ENCODE measurements at regions not wholly inside any gene's neighbourhood (a gene's known extent, or its start where the extent isn't known, plus 50 kb on each side); places are given as distances from the start of the nearest gene placed in this dataset.
"Not testable (repeated sequence)": the region's sequence is repeated elsewhere in the genome, so short reads cannot be mapped to it uniquely, and the experiment has no call there.

DNA sequence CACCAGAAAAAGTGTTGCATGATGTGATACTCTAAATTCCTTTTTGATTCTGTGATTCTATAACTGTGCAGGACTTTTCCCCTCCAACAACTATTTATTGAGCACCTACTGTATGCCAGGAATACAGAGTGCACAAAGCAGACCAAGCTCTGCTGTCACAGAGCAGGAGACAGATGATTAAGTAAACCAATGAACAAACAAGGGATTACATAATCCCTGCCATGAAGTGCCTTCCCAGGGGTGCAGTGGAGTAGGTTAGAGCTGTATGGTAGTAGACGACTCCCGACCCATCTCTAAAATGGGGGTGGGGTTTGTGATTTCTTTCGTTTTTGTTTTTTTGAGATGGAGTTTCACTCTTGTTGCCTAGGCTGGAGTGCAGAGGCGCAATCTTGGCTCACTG lies 213.9 kb downstream of the TBX5 start:
- DNase-seq: no peak

DNA sequence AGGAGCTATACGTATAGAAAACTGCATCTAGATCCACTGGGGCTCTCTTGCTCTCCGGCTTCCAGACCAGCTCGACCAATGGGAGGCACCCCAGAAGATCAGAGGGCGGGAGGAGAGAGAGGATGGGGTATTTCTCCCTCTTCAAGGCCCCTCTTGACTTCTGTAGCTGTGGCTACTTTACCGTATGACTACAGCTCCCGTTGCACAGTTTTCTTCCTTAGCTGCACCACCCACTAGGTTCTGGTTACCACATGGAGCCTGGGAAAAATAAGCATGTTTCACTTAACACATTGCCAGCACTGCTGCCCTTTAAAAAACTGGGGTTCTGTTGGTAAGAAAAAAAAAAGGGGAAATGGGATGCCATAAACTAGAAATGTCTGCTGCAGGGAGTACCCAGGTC lies 214.4 kb downstream of the TBX5 start:
- no peak for DNase-seq

DNA sequence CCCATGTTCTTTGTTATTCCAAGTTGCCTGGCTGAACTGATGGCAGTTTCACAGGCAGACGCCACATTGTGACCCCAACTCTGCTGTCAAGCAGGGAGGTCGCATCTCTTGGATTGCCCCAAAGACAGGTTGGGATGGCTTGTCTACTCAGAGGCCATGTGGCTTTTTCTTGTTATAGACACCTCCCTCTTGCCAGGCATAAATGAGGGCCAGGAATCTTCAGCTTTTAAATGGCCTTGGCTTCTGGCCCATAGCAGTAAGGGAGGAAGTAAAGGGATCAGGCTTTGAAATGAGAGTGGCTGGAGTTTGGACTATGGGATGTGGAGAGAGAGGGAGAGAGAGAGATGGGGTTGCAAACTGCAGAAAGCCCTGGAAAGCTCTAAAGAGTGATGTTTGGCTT lies 215.0 kb downstream of the TBX5 start:
- DNase-seq: no peak

DNA sequence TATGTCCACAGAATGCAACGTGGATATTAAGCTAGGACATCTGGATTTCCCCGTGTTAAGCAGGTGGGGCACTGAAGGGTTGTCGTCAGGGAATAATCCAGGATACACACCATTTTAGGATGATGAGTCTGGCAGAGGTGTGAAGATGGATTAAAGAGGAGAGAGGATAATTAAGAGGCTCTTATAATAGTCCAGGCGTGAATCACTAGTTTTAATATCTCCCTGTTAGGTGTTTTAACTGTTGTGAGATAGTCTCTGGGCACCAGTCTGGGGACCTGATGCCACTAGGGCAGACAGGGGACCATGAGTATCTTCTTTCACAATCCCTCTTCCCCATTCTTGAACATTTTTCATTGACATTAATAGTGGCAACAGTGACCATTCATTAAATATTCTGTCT lies 216.7 kb downstream of the TBX5 start:
- DNase-seq: no peak

DNA sequence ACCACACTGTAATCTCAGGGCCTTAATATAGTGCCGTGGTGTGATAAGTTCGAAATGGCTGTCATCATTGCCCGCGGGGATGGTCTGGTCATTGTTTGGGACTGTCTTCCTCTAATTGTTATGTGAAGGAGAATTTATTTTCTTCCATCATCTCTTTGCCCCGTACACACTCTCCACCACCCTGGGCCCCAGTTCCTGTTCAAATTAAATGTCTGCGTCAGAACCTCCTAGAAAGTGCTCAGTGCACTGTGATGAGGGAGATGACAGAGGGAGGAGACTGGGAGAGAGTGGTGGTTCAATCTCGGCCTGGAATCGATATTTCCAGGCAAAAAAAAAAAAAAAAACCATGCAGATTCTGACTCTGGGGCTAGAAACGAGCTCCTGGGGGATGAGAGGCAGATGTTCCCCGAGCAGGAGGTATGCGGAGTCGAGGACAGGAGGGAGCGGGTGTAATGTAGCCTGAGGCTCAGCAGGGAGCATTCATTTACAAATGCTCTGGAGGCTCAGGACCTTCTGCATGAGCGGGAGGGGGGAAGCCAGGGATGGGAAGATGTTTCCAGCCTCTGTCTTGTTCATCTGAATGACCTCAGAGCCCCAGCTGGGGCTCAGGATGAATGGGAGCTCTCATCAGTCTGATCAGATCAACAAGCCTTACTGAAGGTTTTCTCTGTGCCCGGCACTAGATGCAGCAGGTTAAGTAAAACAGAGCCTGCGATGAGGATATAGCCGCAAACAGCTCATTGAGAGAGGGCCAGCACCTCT lies 219.5 kb downstream of the TBX5 start:
- no peak for DNase-seq

DNA sequence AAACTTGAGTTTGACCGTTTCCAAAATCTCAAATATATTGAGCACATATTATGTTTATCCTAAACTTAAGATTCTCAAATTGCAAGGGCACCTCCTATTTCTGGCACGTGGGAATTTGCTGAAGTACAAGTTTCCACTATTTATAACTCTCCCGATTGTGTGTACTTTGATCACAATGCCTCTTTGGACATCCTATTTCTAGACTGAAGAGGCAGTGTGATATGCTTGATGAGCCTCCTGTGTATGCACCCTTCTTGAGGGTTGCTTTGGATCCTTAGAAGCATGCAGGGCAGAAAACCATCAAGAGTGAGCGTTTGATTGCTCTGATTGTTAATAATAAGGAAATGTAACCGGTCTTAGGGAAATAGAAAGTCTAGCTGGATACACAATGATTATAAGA lies 218.9 kb upstream of the RBM19 start:
- DNase-seq: no peak

DNA sequence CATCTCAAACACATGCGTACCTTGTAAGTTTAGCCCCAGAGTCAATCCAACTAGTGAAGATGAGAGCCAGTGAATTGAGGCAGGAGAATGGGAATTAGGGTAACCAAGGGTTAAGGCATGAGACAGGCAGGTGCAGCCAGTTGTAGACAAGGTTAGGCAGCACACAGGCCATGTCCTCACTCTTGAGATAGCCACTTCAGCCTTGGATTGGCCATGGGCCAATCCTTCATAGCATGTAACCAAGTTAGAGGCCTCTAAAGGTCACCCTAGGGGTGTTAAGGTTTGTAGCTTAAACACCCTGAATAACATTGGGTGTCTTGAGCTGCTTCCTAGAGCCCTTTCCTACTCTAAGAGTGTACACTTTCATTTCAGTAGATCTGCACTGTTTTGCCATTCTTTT lies 208.2 kb upstream of the RBM19 start:
- DNase-seq: no peak

DNA sequence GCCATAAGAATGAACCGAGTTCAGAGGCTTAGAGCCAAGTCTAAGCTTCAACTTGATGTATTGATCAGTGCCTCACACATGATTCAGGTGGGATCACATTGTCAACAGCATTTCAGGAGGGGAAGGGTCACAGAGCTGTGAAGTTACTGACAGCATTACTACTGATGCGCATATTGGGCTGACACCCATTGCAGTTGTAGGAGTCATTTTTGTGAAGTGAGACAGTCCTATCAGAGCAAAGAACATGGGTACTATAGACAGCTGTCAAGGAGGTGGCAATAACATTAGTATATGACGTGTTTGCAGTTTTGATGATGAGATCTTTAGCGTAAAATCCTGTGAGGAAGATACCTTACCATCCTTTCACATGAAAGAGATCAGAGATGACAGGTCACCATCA lies 206.0 kb upstream of the RBM19 start:
- no peak for DNase-seq

DNA sequence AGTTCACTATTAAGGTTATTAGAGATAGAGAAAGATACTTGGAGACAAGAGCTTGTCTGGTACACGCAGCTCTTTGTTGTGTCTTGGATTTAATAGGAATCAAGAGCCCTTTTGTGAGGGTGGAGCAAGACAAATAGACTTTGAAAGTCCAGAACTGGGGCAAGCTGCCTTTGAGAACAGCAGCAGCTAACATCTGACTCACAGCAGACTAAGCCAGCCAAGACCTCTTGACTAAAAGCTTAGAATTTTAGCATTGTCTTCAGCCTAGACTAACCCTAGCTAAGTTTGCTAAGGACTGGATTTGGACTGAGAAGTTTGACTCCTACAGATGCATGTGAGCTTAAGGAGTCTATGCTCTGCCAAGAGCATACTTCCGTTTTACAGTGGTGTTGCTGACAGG lies 201.9 kb upstream of the RBM19 start:
- no peak for DNase-seq

DNA sequence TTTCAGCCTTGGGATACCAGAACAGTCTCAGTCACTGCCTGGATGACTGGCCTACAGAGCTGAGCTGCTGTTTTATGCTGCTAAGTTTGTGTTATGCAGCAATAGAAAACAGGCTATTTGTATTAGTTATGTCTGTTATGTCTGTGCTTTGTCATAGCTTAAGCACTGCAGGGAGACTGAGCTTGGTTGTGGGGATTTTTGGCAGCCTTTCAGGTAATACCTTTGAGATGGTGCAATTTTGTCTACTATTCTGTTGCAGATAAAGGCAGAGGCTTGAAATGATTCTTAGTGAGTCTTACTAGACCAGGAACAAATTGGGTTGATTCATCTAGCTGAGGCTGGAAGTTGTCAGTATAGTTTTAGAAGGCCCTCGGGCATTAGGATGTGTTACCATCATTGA lies 201.3 kb upstream of the RBM19 start:
- DNase-seq: no peak

DNA sequence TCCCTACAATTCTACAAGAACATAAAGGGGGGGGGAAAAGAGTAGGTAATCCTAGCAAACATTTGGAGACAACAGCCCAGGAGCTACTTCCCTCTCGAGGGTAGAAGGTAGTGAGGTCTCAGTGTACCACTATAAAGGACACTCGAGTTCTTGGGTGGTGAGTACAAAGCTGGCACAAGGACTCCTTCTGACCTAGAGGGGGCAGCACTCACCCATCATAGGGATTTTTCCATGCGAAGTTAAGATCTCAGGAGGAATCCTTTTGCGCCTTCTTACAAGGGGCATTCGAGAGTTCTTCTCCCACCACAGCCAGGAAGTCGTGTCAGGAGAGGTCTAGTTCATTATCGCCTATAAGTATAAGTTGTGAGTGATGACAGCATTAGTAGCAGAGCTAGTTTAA lies 200.2 kb upstream of the RBM19 start:
- peak; percentile 12 for DNase-seq

DNA sequence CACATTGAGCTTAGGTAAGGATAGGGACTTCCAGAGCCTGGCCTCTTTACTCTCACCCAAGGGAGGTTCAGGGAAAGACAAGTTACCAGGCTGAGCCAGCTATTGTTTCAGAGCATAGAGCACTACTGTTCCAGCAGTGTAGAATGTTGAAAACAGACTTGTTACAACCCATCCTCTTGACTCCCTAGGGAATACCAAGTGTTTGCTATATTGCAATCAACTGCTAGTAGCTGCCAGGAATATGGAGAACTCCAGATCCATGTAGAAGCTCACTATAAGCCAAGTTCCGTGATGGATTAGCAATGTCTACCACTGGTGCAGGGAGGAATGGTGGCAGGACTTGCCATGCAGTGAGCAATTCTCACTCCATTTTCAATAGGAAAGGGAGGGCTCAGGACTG lies 199.8 kb upstream of the RBM19 start:
- no peak for DNase-seq

DNA sequence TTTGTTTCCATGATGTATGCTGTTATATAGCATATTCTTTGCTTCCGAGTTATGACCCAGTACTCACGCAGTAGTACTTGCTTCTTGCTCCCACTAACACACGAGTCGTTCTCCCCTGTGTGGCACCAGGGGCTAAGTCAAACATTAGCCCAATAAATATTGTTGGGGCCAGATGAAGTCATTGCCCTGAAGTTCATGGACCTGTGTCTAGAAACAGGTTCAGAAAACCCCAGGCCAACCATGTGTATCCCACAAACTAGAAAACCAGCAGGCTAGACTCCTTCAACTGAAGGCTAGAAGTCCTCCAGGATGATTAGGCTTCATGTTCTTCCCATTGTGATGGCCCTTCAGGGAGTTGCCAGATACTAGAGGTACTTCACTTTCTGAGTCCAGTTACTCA lies 198.2 kb upstream of the RBM19 start:
- no peak for DNase-seq

DNA sequence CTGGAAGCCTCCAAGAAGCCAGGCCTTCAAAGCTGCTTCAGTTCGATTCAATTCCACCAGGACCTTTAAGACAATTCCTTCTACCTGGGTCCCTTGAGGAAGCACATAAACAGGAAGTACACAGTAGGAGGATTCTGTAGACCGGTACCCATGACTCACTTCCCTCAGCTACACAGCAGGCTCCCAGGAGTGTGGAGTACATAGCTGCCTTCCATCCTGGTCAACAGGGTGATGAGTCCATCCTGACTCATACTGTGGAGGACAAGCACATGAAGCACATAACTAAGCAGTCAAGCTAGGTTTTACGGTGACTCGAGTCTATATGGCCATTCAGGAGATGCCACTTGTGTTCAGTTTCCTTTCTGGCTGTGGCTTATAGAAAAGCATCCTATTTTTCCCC lies 197.6 kb upstream of the RBM19 start:
- DNase-seq: no peak

DNA sequence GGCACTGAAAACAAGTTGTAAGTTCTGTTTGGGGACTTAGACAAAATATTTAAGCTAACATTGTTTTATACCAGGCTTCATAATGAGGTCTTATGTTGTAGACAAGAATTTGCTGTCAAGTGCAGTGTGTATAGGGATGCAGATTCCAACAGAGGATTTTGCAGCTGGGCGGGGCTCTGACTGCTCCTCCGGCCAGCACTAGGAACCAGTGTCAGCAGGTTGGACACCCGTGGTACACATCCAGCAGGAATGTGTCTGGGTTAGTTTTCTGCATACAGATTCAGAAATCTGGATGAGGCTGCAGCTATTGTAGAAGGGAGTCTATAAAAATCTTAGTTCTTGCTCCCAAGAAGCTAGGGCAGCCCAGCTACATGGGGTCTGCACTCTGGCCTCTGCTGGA lies 194.3 kb upstream of the RBM19 start:
- DNase-seq: no peak

DNA sequence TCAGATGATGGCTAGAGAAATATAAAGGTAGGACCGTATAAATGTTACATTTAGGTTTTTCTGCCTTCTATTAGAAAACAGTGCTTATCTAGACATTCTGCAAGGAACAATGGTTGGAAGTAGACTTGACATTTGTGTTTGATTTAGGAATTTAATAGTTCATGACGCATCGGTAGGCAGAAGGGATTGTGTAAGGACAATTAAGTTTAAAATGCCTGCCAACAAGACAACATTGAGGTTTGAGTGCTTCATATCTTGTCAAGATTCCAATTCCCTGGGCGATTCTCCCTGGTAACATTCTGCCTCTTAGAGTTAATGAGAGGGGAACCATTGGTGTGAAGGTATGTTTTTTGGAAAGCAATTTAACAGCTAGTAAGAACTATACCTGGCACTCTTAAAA lies 186.8 kb upstream of the RBM19 start:
- DNase-seq: no peak

DNA sequence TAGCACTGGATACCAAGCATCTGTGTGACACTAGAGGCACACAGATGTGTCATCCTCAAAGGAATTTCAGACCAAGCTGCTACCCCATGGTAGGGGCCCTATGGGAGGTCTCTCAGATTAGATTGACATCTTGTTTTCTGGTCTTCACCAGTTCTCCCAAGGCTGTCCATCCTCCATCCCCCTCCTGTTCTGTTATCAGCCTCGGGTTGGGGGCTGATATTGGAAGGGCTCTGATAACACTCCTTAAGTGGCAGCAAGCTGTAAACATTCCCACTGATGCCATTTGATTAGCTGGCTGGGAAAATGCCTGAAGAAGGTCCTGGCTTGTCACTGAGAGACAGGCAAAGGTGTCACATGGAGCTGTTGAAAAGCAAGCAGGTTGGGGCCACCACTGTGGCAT lies 185.9 kb upstream of the RBM19 start:
- DNase-seq: no peak

DNA sequence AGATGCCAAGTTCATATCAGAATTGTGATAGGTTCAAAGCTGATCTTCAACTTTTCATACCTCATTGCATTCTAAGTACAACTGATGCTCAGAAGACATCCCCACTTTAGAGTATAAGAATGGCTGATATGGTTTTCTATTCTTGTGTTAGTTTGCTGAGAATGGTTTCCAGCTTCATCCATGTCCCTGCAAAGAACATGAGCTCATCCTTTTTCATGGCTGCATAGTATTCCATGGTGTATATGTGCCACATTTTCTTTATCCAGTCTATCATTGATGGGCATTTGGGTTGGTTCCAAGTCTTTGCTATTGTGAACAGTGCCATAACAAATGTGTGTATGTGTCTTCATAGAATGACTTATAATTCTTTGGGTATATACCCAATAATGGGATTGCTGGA lies 184.5 kb upstream of the RBM19 start:
- DNase-seq: not testable (repeated sequence)

DNA sequence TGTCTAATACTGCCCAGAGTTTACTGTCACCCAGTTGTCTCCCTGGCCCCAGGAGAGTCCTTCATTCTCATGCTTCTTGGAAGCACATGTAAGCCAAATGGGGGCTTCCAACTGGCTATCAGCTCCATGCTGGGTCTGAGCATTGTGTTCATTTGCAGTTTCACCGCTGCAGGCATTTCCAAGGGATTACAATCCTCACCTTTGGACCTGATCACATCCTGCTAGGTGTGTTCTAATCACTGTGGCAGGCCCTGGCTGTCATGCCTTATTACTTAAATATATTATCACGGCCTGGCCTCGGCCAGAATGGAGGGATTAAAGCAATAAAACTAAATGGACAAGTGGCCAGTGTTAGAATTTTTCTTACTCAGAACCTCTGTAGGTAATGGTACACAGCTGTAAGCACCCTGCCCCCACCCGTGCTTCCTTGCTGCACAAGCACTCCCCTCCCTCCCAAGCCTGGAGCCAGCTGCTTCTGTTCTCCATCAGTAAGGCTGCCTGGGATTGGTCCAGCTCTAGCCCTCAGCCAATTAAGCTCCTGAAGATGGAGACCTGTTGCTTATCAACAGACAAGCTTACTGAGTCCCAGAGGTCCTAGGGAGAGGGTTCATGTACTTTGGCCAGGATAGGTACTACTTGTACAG lies 175.9 kb upstream of the RBM19 start:
- DNase-seq: no peak

DNA sequence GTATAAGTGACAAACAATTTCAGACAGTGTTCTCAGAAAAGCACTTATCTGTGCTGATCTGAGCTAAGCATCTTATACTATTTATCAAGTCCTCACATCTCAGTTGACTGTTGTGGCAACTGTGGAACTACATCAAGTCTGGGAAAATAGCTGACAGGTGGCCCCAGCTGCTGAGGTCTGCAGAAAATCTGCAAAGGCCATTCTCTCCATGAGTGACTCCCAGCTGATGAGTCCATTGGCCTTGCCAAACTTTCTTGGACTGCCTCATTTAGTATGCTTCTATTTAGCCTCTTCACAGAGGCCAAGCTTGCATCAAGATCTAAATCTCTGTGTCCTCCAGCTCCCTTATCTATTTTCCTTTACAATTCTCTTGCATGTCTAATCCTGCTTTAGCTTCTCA lies 174.5 kb upstream of the RBM19 start:
- no peak for DNase-seq

DNA sequence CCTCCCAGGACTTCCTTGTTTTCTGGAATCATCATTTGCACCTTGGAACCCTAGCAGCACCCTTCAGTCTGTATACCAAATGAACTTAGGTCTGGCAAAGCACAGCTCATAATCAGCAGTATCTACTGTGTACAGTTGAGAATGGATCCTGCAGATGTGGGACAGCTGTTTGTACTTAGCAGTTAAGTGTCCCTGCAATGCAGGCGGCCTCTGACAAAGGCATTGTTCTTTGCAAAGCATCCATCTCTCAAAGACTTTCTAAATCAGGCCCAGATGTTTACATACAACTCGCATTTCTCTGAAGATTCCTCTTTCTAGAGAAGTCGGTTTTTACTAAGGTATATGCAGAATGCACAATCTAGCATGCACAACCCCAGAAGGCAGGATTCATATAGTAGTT lies 170.5 kb upstream of the RBM19 start:
- no peak for DNase-seq

DNA sequence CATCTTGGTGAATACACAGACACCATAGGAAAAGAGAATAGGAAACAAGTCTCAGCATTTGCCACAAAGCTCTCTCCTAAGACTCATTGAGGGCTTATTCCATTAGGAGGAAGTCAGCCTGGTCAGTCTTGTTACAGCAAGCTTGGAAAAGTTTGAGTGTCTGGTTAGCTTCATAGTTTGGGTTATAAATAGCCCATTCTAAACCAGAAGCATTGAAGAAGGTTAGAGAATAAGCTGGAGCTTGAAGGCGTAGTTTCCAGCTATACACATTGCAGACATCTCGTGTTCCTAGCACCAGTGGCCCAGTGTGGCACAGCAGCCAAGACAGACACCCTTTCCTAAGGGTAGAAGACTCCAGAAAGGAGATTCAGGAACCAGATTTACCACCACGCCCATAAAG lies 168.8 kb upstream of the RBM19 start:
- no peak for DNase-seq

DNA sequence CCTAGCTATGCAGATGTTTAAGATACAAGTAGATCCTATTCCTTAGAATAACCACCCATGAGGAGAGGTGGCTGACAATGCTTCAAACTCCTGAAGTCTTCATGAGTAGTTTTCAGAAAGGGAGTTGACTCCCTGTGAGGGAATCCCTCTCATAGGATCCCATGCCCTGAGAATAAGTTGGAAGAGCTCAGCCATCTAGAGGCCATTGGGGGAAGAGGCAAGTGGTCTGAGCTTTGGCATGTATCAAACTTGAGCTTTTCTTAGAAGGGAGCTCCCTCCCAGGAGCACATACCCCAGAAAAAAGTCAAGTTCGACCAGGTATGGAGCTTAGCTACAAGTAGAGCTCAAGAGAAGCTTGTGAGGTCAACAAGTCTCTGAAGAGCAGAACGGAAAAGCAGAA lies 165.7 kb upstream of the RBM19 start:
- DNase-seq: no peak

DNA sequence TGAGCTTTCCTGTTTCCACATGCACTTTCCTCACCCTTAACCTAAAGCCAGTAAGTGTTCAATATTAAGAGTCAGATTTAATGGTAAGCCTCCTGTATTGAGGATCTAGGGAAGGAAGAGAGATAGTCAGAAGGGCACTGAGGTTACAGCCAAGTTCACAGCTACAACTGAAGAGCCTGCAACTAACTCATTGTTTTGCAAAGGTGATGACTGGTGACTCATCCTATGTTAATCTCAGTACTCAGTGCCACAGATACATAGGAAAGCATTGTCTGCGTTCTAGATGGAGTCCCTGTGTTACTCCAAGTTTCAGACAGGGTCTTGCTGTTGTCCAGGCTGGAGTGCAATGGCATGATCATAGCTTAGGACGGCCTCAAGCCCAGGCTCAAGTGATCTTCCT lies 157.0 kb upstream of the RBM19 start:
- no peak for DNase-seq

DNA sequence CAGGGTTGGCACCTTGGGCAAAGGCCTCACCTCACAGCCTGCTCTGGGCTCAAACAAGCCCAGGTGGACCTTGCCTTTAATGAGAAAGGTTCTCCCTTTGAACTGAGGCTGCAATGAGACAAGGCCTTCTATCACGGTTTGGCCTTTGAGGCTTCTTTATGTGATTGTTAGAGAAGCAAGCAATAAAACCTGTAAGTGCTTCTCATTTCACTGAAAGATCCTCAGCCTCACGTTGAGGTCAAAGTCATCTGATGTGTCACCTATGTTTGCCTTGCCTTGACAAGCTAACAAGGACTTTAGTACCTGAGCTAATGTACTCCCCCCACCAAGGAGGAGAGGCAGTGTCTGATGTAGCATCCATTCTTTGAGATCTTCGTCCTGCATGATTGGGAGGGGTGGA lies 155.9 kb upstream of the RBM19 start:
- DNase-seq: no peak

Measured in OCI-M1 (cell line).